ENCODE measurements at regions not wholly inside any gene's neighbourhood (a gene's known extent, or its start where the extent isn't known, plus 50 kb on each side); places are given as distances from the start of the nearest gene placed in this dataset.
"Not testable (repeated sequence)": the region's sequence is repeated elsewhere in the genome, so short reads cannot be mapped to it uniquely, and the experiment has no call there.

- DNase-seq, result no peak
Measured at GRCh38 chr1:219716611-219717114, 103.8 kb upstream of the ZC3H11B start.

DNA sequence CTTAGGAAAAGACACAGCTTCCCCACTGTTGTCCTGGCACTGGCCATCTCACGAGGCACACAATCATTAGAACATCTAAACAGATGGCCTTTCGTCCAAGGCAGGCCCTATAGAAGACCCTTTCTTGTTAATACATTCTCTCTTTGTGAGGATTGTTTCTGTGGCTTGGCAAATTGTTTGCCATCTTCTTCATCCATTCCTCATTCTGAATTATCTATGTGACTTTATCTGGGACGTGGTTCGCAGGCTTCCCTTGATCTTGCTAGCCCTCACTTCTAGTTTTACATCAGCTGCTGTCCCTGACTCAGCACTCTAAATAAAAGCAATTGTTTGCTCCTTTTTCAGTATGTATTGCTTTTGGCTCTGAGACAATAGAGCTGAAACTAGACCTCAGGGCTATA is 101.1 kb upstream of the ZC3H11B start:
- DNase-seq, result peak in 1 of 2 experiments; percentile 12

- DNase-seq, result no peak
Measured at GRCh38 chr1:219712506-219712905, 99.6 kb upstream of the ZC3H11B start.

DNA sequence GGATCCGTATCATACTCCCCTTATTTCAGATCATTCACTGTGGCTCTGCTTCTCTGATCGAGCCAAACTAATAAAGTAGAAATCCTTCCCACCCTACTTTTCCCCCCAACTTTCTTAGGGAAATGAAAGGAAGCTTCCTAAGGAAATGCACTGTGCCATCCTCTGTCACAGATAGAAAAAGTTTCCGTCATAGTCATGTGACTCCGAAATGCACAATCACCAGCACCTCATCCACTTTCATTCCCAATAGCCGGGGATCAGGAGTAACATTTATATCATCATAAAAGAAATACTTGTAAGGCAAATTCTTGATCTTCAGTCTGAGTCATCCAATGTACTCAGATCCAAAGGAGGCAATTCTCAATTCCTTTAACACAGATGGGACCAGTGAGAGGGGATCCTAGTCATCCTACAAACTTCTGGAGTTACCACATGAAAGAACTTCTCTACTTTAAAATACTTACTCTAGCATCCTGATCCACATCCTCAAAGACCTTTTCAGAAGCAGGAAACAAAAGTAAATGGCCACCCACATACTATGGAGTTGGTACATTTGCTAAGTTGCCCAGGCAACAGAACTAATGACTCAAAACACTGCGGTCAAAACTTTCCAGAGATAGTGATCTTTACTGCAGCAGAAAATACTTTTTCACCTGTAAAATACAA is 97.8 kb upstream of the ZC3H11B start:
- DNase-seq, result no peak

DNA sequence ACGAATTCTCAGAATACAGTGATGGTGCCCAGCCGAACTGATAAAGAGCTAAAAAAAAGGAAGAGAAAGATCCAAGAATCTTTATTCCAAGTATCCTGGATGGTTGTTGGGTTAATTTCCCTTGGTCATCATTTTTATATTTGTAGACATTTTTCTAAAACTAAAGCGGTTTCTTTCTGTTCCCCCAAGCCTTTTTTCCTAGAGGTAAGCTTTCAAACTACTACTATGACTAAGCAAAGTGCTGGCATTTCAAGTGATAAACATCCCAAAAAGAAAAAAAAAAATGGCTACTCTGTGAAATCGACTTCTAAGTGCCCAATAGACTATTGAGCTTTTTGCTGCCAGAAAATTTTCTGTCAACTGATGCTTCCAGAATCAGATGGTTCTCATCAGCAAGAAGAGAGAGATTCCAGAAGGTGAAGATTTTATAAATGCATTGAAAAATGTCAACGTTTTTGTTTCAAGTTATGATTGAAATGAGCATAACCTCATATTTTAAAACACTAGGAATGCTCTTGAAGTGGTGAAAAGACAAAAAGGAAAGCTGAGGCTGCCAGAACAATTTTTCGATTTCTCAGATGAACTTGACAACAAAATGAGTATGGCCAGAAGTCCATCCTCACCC is 96.1 kb upstream of the ZC3H11B start:
- no peak for DNase-seq

- not testable (repeated sequence) for DNase-seq
Measured at GRCh38 chr1:219707885-219708284, 95.0 kb upstream of the ZC3H11B start.

GRCh38 chr1:219704331-219704730 is 91.4 kb upstream of the ZC3H11B start:
- not testable (repeated sequence) for DNase-seq

DNA sequence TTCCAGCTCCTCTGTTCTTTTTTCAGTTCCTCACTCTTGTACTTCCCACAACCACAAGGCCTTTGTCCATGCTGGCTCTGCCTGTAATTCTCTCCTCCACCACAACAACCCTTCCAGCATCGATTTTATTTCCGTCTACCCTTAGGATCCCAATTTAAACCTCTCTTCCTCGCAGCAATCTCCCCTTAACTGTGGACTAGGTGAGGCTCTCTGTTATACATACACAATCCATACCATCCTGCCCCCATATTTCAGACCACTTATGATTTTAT is 90.4 kb upstream of the ZC3H11B start:
- DNase-seq, result no peak

DNA sequence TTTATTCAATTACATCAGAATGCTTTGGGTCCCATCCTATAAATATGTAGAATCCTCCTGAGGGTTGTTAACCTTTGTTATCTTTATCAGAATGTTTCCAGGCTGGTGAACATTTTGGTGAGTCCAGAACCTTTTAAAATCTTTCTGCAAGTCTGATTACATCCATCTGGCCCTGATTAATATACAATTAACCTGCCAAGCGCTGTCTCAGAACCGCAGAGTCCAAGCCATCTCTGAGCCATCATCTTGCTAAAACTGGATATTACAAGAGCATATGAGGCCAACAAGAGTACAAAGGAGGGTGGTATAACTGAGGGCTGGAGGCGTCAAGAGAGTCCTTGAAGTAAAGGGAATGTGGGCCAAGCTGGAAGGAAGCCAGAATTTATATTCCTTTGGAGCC is 88.6 kb upstream of the ZC3H11B start:
- DNase-seq, result no peak

DNA sequence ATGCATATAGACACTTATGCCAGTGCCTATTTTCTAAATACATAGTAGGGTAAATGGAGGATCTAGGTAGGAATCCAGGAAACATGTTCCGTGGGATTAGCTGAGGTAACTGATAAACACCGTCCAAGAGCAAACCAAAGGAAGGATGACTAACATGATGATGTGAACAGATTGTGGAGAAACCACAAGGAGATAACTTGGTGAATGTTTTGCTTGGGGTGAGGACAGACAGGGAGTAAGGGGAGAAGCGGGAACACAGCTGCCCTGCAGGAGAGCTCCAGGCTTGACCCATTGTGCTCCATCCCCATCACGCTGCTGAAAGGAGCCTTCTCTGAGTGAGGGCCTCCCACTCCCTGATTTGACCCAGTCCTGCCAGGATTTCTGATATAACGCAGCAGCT is 87.0 kb upstream of the ZC3H11B start:
- no peak for DNase-seq

DNA sequence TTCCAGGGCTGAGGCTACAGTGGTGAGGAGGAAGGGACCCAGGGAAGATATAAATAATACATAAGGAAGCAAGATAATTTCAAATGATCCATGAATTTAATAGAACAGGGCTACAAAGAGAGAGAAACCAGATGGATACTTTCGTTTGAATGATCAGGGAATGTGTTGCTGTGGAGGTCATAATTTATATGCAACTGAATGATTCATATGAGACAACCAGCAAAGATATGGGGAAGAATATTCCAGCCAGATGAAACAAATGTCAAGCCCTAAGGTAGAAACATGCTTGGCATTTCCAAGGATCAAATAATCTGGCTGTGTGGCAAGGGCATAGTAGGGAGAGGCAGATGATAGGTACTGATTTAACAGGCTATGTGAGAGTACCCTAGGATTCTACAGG is 84.8 kb upstream of the ZC3H11B start:
- DNase-seq, result no peak

GRCh38 chr1:219692981-219693380 is 80.1 kb upstream of the ZC3H11B start:
- DNase-seq, result no peak

GRCh38 chr1:219689774-219690173 is 76.9 kb upstream of the ZC3H11B start:
- DNase-seq, result no peak

DNA sequence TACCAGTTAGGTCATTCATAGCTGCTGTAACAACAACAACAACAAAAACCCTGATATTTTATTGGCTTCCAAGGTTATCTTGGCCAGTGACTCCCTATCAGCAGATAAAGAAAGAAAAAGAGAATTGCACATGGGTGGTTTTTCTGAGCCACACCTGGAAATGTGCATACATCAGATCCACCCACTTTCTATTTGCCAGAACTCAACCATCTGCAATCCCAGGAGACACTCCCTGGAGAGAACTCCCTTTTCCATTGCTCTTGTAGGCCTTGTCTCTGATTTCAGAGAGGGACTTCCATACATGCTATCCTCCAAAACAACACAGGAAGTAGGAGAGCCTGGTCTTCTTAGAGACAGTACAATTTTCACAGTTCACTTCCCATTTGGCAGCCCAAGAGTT is 74.9 kb upstream of the ZC3H11B start:
- DNase-seq, result no peak

DNA sequence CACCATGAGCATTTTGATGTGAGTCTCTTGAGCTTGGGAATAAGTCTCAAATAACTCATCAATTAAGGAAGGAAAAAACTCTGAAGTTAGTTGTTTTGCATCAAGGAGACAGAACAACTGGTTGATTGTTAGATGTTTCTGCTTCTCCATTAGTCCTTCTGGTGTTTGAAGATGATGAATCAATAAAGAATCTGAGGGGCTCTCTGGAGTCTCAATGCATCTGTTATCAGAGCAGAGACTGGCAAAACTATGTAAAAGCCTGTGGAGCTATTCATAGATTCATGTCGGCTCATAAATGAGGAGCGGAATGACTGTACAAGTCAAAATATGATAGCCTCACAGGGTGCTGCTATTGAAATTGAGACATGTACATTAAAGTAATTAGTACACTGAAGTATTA is 73.3 kb upstream of the ZC3H11B start:
- no peak for DNase-seq

- no peak for DNase-seq
Measured at GRCh38 chr1:219682788-219683187, 69.9 kb upstream of the ZC3H11B start.

- DNase-seq, result no peak
Measured at GRCh38 chr1:219681876-219682275, 69.0 kb upstream of the ZC3H11B start.

DNA sequence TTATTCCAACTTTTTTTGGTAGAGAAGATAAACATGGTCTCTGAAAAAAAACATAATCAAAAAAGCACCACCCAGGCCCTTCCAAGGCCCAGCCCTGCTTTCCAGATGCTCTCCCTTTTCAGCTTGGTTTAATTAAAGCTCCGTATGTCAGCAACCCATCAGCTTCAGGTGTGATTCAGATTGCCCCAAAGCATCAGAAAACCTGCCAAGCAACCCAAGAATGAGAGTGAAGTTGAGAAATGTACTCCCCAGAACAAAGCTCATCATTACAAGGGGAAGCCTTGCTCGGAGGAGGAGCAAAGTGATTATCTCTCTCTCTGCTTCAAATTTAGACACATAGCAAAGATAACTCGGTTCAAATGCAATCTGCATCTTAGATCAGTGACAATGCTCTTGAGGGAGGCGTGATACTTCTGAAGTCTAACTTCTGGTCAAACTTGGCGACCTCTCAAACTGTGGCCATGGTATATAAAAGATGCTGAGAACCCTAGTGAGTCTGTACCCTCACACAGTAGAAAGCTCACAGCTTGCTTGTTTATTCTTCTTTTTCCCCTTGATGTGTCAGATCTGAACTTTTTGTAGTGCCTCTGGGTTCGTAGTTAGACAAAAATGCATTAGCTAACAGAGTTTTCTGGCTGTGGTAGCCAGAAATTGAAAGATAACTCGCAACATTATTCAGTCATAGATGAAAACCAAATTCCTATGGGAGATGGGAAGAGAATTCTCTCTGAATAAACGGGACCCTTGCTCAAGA is 63.3 kb upstream of the ZC3H11B start:
- DNase-seq, result no peak

DNA sequence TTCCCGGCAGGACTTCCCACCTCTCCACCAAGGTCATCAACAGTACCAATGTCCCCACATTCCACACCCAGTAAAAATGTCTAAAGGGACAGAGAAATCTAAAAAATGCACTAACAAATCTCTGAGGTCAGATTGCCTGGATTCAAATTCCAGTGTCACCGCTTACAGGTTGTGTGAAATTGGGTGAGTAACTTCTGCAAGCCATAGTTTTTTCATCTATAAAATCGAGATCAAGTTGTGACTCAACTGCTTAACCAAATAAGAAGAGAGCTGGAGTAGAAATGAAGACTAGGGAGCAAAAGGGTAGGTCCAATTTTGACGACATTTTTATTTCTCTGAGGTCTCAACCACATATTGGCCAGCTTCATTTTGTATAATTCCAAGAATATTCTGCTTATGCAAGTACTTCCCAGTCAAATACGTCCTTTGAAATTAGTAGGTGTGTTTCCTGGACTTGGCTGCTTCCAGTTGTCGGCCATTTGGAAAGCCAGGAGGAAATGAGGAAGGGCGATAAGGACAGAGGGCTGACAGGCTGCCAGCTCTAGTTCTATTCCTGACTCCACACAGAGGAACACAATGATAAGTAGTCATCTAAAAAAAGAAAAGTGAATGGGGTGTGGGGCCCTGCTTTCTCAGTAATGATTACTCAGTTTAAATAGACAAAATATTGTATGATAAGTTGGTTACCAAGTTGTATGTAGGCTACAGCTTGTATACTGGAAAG is 57.7 kb upstream of the ZC3H11B start:
- DNase-seq, result no peak

DNA sequence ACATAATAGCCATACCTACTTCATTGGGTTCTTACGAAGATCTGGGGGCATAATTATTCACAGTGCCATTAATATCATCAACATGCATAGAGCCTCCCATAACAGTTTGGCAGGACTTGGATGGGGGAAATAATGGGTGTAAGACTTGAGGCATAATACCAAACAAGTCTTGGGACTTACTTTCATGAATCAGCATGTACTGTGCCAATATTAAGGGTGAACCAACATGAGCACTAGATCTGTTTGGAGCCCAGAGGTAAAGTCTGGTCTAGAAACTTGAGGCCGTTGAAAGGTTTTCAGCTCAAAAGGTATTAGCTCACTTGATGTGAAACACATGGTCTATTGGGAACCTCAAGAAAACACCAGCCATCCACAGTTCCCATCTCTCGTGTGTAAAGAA is 56.7 kb upstream of the ZC3H11B start:
- no peak for DNase-seq

- no peak for DNase-seq
Measured at GRCh38 chr1:219669042-219669441, 56.1 kb upstream of the ZC3H11B start.

- no peak for DNase-seq
Measured at GRCh38 chr1:219668446-219668845, 55.5 kb upstream of the ZC3H11B start.

DNA sequence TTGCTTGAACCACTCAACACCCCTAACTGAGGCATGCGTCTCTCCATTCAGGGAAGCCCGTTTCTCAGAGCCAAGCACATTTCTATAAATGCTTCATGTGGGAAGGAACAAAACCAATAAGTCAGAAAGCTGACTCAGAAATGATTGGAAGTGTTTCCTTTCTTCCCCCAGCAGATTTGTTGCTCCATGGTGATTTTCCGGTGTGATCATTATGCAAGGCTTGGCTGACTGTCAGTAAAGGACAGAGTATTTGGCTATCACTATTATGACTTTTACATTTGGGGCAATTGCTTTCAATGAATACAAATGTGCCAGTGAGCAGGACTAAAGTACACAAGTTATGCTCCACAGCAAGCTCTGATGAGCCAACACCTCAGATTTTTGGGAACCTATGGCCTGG is 53.3 kb upstream of the ZC3H11B start:
- DNase-seq, result no peak

DNA sequence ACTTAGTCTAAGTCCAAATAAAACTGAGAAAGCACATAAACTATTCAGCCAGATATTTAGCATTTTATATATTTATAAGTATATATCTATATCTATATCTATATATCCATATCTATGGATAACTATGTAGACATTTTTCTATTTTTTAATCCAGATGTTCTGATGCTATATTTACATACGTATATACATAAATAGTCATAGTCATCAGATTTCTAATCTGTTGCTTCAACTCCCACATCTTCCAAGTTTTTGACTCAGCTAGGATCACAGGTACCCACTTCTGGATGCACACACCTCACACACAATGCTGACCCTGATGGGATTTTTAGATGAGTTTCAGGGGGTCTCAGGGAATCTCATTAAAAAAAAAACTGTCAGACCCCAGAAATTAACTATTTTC is 52.2 kb upstream of the ZC3H11B start:
- DNase-seq, result no peak
